B cell (primary cell): ENCODE measurements at regions not wholly inside any gene's neighbourhood (a gene's known extent, or its start where the extent isn't known, plus 50 kb on each side); places are given as distances from the start of the nearest gene placed in this dataset.

Experiments
- ATAC-seq: fragments of 200-7000 bp; cut with Tn5 transposase; one replicate; pipeline ENCODE4 v1.10.0; 2021; ENCODE audit warnings: low read depth, mild to moderate bottlenecking, moderate number of reproducible peaks, moderate library complexity
- CTCF ChIA-PET: fragments of 350-600 bp; sonication (Branson Sonifier 250); formaldehyde crosslinking; loops from one replicate; lab custom pipeline; 2021; ENCODE audit warnings: antibody characterized with exemption, inconsistent platforms; lab: Charles Lee
- POLR2A ChIA-PET: fragments of 350-600 bp; sonication (Branson Sonifier 250); formaldehyde crosslinking; loops from one replicate; lab custom pipeline; 2021; ENCODE audit warnings: antibody characterized with exemption; lab: Charles Lee
- DNase-seq: peaks from one replicate; pipeline ENCODE4 v3.0.0; 2013
- H2AFZ ChIP-seq: 2 replicates; pipeline ENCODE4 v1.6.1; 2012; ENCODE audit warnings: mild to moderate bottlenecking, low read depth, low read length; ENCODE audit not compliant: insufficient read depth, poor library complexity, severe bottlenecking
- H3K27ac ChIP-seq, 2 donors: 1 replicate in 1 of 2; 2 replicates in 1 of 2; pipeline ENCODE4 v1.5.1; 2012 to 2013; ENCODE audit warnings: low read length in 2 of 2, mild to moderate bottlenecking in 2 of 2, moderate library complexity in 1 of 2
- H3K27me3 ChIP-seq, 4 experiments: fragments of 200-600 bp in 1 of 4; sonication (generic) in 1 of 4; replicated peaks in 1 of 4; 1 replicate in 2 of 4; 2 replicates in 2 of 4; pipeline versions ENCODE4 v1.6.1 to v1.7.0; 2013 to 2016; ENCODE audit warnings: low read length in 3 of 4, mild to moderate bottlenecking in 2 of 4, mixed read lengths in 1 of 4, moderate library complexity in 1 of 4; ENCODE audit not compliant: insufficient read depth in 4 of 4, control insufficient read depth in 3 of 4; ENCODE audit errors: control extremely low read depth in 1 of 4
- H3K36me3 ChIP-seq, 2 experiments: replicated peaks in 1 of 2; 1 replicate in 1 of 2; 2 replicates in 1 of 2; pipeline versions ENCODE4 v1.6.1 to v1.7.1; 2013; ENCODE audit warnings: low read length in 1 of 2; ENCODE audit not compliant: insufficient read depth in 2 of 2, control insufficient read depth in 1 of 2; ENCODE audit errors: control extremely low read depth in 1 of 2, extremely low read depth in 1 of 2
- H3K4me1 ChIP-seq, 2 donors: fragments of 200-600 bp in 1 of 2; sonication (generic) in 1 of 2; 1 replicate in 1 of 2; 2 replicates in 1 of 2; pipeline versions ENCODE4 v1.5.1 to v1.6.1; 2013 to 2017; ENCODE audit warnings: low read length in 2 of 2; ENCODE audit not compliant: control insufficient read depth in 2 of 2, insufficient read depth in 2 of 2
- H3K4me2 ChIP-seq: replicated peaks from 2 replicates; pipeline ENCODE3; 2012; ENCODE audit warnings: mild to moderate bottlenecking, low read depth, low read length; ENCODE audit not compliant: poor library complexity, severe bottlenecking
- H3K4me3 ChIP-seq, 5 experiments: fragments of 200-600 bp in 1 of 5; sonication (generic) in 1 of 5; 1 replicate in 3 of 5; 2 replicates in 2 of 5; pipeline versions ENCODE4 v1.5.1 to v1.7.0; 2011 to 2016; ENCODE audit warnings: low read length in 4 of 5, mild to moderate bottlenecking in 4 of 5, low read depth in 2 of 5, control low read depth in 1 of 5, moderate library complexity in 1 of 5; ENCODE audit not compliant: insufficient read depth in 1 of 5; ENCODE audit errors: control extremely low read depth in 1 of 5, extremely low read depth in 1 of 5
- H3K79me2 ChIP-seq: fragments of 200-600 bp; sonication (generic); one replicate; pipeline ENCODE4 v1.6.0; 2016; ENCODE audit warnings: low read length; ENCODE audit not compliant: control insufficient read depth, insufficient read depth
- H3K9ac ChIP-seq: fragments of 200-600 bp; sonication (generic); 2 replicates; pipeline ENCODE4 v1.6.1; 2017; ENCODE audit warnings: mild to moderate bottlenecking, low read length, moderate library complexity
- H3K9me3 ChIP-seq, 3 donors: one replicate each; pipeline versions ENCODE4 v1.6.1 to v1.7.1; 2013; ENCODE audit warnings: low read length in 2 of 3; ENCODE audit not compliant: control insufficient read depth in 2 of 3, insufficient read depth in 1 of 3; ENCODE audit errors: control extremely low read depth in 1 of 3
- H4K20me1 ChIP-seq: 2 replicates; pipeline ENCODE4 v1.6.0; 2012; ENCODE audit warnings: mild to moderate bottlenecking, low read length; ENCODE audit not compliant: insufficient read depth, control insufficient read depth, poor library complexity, severe bottlenecking
- H3K27ac Mint-ChIP-seq: one replicate; pipeline ENCODE4 v1.8.0; 2021; ENCODE audit warnings: mixed read lengths
- H3K27me3 Mint-ChIP-seq: one replicate; pipeline ENCODE4 v1.8.0; 2021; ENCODE audit warnings: mixed read lengths
- H3K4me1 Mint-ChIP-seq: one replicate; pipeline ENCODE4 v1.8.0; 2021; ENCODE audit warnings: mixed read lengths
- H3K4me3 Mint-ChIP-seq: one replicate; pipeline ENCODE4 v1.8.0; 2021; ENCODE audit warnings: mixed read lengths
- H3K9me3 Mint-ChIP-seq: one replicate; pipeline ENCODE4 v1.8.0; 2022; ENCODE audit warnings: mixed read lengths; ENCODE audit not compliant: insufficient read depth
- EZH2 ChIP-seq: IDR thresholded peaks from 2 replicates; pipeline ENCODE4 v1.6.1; 2012; ENCODE audit warnings: borderline replicate concordance, low read depth, mild to moderate bottlenecking, moderate library complexity, low read length; ENCODE audit not compliant: insufficient read depth, poor library complexity, severe bottlenecking
- WGBS: methylation state at CpG from one replicate; pipeline ENCODE4 v1.1.5; 2013; ENCODE audit warnings: missing lambda C conversion rate; ENCODE audit not compliant: insufficient coverage; 5-methylcytosine and 5-hydroxymethylcytosine counted together
- intact Hi-C: fragments of 100-400 bp; cut with micrococcal nuclease; formaldehyde crosslinking; loops from one replicate; pipeline ENCODE4 v1.10.0; 2022
- TF ChIP-seq, protein P1 (sequence below): fragments of 200-600 bp; IDR thresholded peaks from one replicate; pipeline ENCODE4 v1.8.0; 2022; ENCODE audit warnings: antibody characterized with exemption, mild to moderate bottlenecking

DNA sequence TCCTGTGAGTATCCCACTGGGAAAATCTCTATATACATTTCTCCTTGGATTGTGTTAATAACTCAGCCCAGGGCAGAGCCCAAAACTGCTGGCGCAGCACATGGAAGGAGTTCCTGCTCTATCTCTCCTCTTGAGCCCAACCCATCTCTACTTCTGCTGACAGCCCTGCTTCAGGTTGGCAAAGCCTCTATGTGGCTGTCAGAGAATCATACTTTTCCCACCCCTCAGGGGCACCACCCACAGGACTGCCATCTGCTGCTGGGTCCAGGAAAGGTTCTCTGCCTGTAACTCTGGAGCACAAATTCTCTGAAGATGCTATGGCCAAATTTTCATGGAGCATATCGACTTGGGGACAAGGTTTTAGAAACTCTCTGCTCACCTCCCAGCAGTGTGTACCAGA is 278.5 kb upstream of the EMCN start:
- H3K4me3 Mint-ChIP-seq, result no peak overlapping the region
- no peaks in the 10 kb centered on the region for H3K4me1 Mint-ChIP-seq
- ATAC-seq, result no peak
- no peaks in the 10 kb centered on the region for H3K36me3 ChIP-seq
- H3K27me3 Mint-ChIP-seq, result peaks cover 8% of the 10 kb centered on the region
- H3K27me3 ChIP-seq, result no peaks in the 10 kb centered on the region
- H3K27ac Mint-ChIP-seq, result no peak overlapping the region
- ChIA-PET POLR2A (no interaction called here), CTCF (no interaction called here)
- H3K27ac ChIP-seq, result no peak overlapping the region
- no peaks in the 10 kb centered on the region for H3K4me1 ChIP-seq
- no peak overlapping the region for H2AFZ ChIP-seq
- TF ChIP-seq, protein P1, sequence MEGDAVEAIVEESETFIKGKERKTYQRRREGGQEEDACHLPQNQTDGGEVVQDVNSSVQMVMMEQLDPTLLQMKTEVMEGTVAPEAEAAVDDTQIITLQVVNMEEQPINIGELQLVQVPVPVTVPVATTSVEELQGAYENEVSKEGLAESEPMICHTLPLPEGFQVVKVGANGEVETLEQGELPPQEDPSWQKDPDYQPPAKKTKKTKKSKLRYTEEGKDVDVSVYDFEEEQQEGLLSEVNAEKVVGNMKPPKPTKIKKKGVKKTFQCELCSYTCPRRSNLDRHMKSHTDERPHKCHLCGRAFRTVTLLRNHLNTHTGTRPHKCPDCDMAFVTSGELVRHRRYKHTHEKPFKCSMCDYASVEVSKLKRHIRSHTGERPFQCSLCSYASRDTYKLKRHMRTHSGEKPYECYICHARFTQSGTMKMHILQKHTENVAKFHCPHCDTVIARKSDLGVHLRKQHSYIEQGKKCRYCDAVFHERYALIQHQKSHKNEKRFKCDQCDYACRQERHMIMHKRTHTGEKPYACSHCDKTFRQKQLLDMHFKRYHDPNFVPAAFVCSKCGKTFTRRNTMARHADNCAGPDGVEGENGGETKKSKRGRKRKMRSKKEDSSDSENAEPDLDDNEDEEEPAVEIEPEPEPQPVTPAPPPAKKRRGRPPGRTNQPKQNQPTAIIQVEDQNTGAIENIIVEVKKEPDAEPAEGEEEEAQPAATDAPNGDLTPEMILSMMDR, result no peak
- TF ChIP-seq EZH2, result no peak
- H3K79me2 ChIP-seq, result no peaks in the 10 kb centered on the region
- H3K9me3 ChIP-seq, result no peaks in the 10 kb centered on the region
- H3K9ac ChIP-seq, result no peak overlapping the region
- no peaks in the 10 kb centered on the region for H3K9me3 Mint-ChIP-seq
- intact Hi-C loops, result no loop called here
- DNase-seq, result no peak
- WGBS, result 100% methylated on average over 1 of the region's 2 CpGs
- no peaks in the 10 kb centered on the region for H4K20me1 ChIP-seq
- no peak overlapping the region for H3K4me2 ChIP-seq
- no peak overlapping the region for H3K4me3 ChIP-seq

DNA sequence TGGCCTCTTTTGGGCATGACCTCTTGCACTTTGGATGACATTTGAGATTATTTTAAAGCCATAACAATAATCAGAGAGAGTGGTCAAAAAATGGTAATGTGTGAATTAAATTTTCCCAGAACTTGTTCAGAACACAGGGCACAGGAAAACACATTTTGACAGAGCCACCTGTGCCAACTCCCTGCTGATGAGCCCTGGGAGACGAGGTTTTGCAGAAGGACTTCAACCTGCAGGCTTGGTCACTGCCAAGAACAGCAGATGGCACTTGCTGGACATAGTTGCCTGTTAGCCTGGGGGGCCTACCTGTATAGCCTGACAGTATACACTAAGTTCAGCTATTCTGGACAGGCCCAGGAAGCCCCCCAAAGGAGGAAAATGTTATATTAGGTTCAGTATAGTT is 277.8 kb upstream of the EMCN start:
- no peaks in the 10 kb centered on the region for H3K9me3 Mint-ChIP-seq
- TF ChIP-seq, protein P1, result no peak
- TF ChIP-seq EZH2, result no peak
- Histone ChIP-seq H3K4me3 (no peak overlapping the region), H3K79me2 (no peaks in the 10 kb centered on the region), H3K9ac (no peak overlapping the region), H4K20me1 (no peaks in the 10 kb centered on the region), H3K36me3 (no peaks in the 10 kb centered on the region), H3K27me3 (no peaks in the 10 kb centered on the region), H3K4me1 (no peaks in the 10 kb centered on the region), H3K4me2 (no peak overlapping the region), H2AFZ (no peak overlapping the region), H3K9me3 (no peaks in the 10 kb centered on the region), H3K27ac (no peak overlapping the region)
- WGBS, result 82% methylated on average over 1 of the region's 1 CpG
- CTCF ChIA-PET, result no interaction called here
- DNase-seq (no peak), ATAC-seq (no peak)
- no peak overlapping the region for H3K4me3 Mint-ChIP-seq
- H3K27ac Mint-ChIP-seq, result no peak overlapping the region
- no peaks in the 10 kb centered on the region for H3K4me1 Mint-ChIP-seq
- peaks cover 8% of the 10 kb centered on the region for H3K27me3 Mint-ChIP-seq
- intact Hi-C loops, result no loop called here
- POLR2A ChIA-PET, result no interaction called here
